NCI-H526 treated with DMSO at 0.1 percent for 48 hours (cell line): ENCODE measurements at regions not wholly inside any gene's neighbourhood (a gene's known extent, or its start where the extent isn't known, plus 50 kb on each side); places are given as distances from the start of the nearest gene placed in this dataset.
"Not testable (repeated sequence)": the region's sequence is repeated elsewhere in the genome, so short reads cannot be mapped to it uniquely, and the experiment has no call there.

ENCODE experiments used
- DNase-seq: peaks from one replicate; lab custom pipeline; 2025; lab: John Stamatoyannopoulos, UW

DNA sequence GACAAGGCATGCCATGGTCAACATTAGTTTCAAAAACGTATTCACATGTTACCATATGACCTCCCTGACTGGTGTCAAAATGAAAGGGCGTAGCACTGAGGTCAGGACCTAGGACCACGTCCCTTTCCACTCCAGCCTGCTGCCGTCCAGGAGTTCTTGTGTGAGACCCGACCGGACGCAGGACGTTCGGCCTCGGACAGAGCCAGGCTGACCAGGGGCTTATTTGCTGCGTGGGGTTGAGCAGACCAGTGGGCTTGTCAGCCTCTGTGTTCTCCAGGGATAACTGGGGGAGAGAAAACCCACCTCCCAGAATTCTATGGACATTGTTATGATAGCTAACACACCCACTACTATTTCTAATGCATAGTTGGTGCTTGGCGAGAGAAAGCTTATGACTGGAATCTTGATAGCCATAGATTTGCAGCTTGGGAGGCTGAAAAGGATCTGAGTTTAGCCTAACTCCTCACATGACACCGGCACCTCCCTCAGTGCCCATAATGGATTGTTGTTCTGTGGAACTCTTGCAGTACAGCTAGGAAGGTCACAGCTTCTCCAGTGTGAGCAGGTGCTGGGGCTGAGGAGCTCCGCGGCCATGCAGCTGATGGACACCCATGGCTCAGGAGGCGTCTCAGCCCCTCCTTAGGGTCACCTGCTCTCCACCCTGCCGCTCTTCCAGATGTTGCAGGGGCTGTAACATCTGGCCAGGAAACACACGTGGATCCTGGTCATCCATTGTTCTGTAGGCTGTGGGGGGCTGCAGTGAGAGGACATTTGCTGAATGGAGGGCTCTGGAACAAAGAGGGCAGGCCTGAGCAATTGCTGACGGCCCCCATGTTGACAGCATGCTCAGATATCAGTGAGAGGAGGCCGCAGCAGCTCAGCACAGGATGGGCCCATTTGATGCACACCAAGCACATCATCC is 368.4 kb downstream of the IRX2 start:
- no peak for DNase-seq

- no peak for DNase-seq
Observed at GRCh38 chr5:2381861-2382260, 369.6 kb downstream of the IRX2 start.

DNA sequence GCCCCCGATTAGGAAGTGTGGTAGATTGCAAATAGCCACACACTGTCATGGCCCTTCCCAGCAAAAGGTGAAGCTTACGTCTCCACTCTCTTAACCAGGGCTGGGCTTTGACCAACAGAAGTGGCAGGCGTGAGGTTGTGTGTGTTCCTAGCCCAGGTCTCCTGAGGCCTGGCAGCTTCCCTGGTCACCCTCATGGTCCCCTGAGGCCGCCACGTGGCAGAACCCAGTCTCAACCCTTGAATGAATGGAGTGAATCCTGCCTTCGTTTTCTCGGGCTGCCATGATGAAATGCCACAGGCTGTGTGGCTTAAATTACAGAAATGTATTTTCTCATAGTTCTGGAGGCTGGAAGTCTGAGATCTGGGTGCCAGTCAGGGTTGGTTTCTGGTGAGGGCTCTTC is 370.4 kb downstream of the IRX2 start:
- no peak for DNase-seq

GRCh38 chr5:2378976-2379375 is 372.5 kb downstream of the IRX2 start:
- no peak for DNase-seq

GRCh38 chr5:2378108-2378507 is 373.4 kb downstream of the IRX2 start:
- DNase-seq = no peak

GRCh38 chr5:2376486-2376885 is 375.0 kb downstream of the IRX2 start:
- no peak for DNase-seq

- DNase-seq = no peak
Observed at GRCh38 chr5:2375757-2376250, 375.7 kb downstream of the IRX2 start.

- no peak for DNase-seq
Observed at GRCh38 chr5:2375291-2375690, 376.2 kb downstream of the IRX2 start.

- no peak for DNase-seq
Observed at GRCh38 chr5:2374703-2375102, 376.8 kb downstream of the IRX2 start.

- no peak for DNase-seq
Observed at GRCh38 chr5:2373631-2374030, 377.8 kb downstream of the IRX2 start.

- no peak for DNase-seq
Observed at GRCh38 chr5:2371419-2371710, 380.1 kb downstream of the IRX2 start.

DNA sequence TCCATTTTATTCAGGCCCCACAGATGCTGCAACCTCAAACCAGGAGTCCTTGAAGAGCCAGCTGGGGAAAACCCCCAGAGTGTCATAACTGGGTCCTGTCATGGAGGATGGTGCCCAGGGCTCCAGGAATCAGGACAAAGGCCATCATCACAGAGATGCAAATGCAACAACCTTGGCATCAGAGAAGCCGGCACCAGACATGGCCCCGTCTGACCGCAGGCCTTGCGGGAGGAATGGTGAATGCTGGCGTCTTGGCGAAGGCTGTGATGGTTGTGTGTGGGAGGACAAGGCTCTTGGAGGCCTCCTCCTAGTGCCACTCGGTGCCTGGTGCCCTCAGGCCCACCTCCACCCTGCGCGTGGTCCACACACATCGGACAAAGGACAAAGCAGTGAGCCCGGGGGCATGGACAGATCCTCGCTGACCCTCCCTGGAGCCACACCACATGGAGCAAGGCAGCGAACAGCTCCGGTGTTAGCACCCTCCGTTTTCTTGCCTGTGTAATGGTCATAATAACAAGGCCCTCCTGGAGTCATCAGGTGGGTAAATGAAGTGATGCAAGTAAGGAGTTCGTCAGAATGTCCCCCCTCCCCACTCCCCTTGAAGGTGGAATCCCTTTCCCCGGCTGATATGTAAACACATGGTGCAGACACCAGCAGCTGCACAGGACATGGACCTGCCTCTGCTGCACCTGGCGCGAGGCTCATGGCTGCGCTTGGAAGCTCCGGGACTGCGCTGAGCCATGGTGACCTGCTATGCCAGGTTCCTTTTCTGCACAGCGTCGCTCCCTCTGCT is 380.7 kb downstream of the IRX2 start:
- DNase-seq = no peak

GRCh38 chr5:2369178-2369577 is 382.3 kb downstream of the IRX2 start:
- no peak for DNase-seq

DNA sequence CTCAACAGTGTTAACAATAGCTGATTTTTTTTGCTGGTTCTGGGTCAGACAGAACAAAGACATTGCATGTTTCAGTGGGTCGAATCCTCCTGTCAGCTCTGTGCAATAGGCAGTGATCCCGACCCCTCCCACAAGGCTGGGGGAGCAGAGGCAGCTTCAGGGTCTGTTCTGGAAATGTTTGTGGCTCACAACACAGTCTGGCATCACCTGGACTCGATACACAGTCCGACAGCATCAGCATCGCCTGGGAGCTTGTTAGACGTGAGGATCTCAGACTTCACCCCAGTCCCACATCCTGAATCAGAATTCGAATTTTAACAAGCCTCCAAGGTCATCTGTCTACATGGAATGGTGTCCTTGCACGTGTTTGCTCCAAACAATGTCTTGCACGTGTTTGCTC is 384.7 kb downstream of the IRX2 start:
- DNase-seq = no peak

- no peak for DNase-seq
Observed at GRCh38 chr5:2357309-2357708, 394.2 kb downstream of the IRX2 start.

DNA sequence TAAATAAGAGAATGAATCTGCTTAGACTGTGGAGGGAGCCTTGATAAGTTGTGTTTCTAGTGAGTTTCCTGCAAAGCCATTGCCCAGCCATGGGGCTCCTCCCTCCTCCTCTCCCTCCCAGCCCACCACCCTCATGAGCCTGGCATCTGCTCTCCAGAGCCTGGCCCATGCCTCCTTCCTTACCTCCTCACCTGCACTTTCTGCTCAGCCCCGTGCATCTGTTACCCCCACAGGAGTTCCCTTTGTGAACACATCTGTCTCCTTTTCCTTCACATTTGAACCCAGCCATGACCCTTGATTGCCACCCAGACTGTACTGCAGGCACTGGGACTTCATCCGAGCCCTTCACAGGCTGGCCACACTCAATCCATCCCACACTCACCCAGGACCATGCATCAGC is 395.6 kb downstream of the IRX2 start:
- DNase-seq = no peak

DNA sequence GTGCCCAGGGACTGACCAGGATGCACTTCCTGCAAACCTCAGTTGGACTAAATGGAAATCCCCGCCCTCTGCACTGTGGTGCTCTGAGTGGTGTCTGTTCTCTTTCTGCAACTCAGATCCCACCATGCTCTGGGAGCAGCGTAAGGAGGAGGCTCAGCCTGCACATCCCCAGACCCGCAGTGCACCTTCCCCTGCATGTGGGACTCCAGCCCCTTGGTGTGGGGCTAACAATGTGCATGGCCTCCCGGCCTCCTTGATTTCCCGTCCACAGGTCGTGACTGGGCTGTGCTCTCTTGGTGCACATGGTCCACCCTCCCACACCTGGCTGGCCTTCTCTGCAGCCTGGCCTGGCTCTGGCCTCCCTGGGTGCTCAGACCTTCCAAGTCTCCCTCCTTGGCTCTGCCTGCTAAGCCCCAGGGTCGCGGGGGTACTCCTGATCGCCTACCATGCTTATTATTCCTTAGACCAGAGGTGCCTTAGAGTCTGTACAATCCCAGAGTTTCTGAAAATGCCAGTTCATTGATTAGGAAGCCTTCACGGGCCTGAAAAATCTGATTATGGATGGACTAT is 397.5 kb downstream of the IRX2 start:
- DNase-seq = no peak

DNA sequence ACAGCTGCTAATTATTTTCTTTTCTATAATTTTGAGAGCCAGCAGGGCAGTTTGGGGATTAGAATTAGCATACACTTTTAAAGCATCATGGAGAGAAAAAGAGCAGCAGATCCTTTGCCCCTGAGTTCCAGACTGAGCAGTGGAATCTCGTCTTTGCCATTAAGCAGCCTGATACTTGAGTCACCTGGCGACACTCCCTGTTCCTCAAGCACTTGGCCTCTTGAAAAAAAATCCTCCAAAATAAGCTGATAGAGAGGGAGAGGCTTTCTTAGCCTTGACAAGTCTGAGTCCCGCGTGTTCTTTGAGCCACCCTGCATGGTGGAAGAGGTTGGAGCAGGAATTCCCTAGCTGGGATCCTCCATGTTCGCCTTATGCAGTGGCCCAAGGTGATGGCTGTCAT is 398.3 kb downstream of the IRX2 start:
- no peak for DNase-seq

DNA sequence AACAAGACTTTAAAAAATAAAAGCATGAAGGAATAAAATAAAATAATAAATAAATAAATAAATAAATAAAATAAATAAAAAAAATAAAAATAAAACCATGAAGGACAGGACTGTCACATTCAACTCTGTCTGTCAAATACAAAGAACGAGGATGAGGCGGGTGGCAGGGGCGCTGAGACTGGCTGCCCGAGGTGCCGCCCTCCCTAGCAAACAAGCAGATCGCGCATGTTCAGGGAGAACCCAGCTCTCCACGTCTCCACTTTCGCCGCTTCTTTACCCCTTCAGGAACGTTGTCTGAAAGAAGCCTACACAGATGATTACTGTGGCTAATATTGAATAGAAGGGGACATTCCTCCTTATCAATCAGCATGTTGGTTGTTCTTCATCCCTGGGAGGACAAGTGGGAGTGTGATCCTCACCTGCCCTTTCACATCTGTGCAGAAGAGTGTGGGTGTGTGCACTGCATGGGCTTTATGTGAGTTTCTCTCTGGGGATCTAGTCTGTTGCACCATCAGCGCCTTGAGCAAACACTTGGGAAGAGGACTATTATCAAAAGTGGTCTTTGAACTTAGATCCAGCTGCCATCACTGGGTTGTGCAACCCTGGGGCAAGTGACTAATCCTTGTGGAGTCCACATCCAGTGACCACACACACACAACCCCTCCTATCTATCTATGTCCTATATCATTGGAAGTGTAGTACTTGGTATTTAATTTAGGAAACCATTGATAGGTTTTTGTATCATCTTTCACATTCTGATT is 399.2 kb downstream of the IRX2 start:
- no peak for DNase-seq

GRCh38 chr5:2349768-2350167 is 401.7 kb downstream of the IRX2 start:
- DNase-seq = not testable (repeated sequence)

GRCh38 chr5:2338686-2339085 is 412.8 kb downstream of the IRX2 start:
- DNase-seq = no peak
